ENCODE measurements at regions not wholly inside any gene's neighbourhood (a gene's known extent, or its start where the extent isn't known, plus 50 kb on each side); places are given as distances from the start of the nearest gene placed in this dataset.
"Not testable (repeated sequence)": the region's sequence is repeated elsewhere in the genome, so short reads cannot be mapped to it uniquely, and the experiment has no call there.

GRCh38 chr6:154602296-154602695, 91.8 kb upstream of the CNKSR3 start:
- DNase-seq (ENCODE audit: low spot score), result no peak

- no peak for DNase-seq (ENCODE audit: low spot score)
These were observed 92.2 kb upstream of the CNKSR3 start for GRCh38 chr6:154602708-154603107.

- no peak for DNase-seq (ENCODE audit: low spot score)
These were observed 93.6 kb upstream of the CNKSR3 start for GRCh38 chr6:154604119-154604518.

- no peak for DNase-seq (ENCODE audit: low spot score)
These were observed 94.8 kb upstream of the CNKSR3 start for GRCh38 chr6:154605178-154605881.

- DNase-seq (ENCODE audit: low spot score), result no peak
These were observed 95.4 kb upstream of the CNKSR3 start for GRCh38 chr6:154605882-154606370.

GRCh38 chr6:154606457-154606856, 96.0 kb upstream of the CNKSR3 start:
- no peak for DNase-seq (ENCODE audit: low spot score)

GRCh38 chr6:154606860-154607259, 96.4 kb upstream of the CNKSR3 start:
- DNase-seq (ENCODE audit: low spot score), result no peak

- no peak for DNase-seq (ENCODE audit: low spot score)
These were observed 100.8 kb upstream of the CNKSR3 start for GRCh38 chr6:154611241-154611640.

- DNase-seq (ENCODE audit: low spot score), result no peak
These were observed 101.4 kb upstream of the CNKSR3 start for GRCh38 chr6:154611847-154612246.

- no peak for DNase-seq (ENCODE audit: low spot score)
These were observed 102.7 kb upstream of the CNKSR3 start for GRCh38 chr6:154613137-154613676.

- no peak for DNase-seq (ENCODE audit: low spot score)
These were observed 103.6 kb upstream of the CNKSR3 start for GRCh38 chr6:154614101-154614500.

- no peak for DNase-seq (ENCODE audit: low spot score)
These were observed 104.2 kb upstream of the CNKSR3 start for GRCh38 chr6:154614641-154615040.

GRCh38 chr6:154615483-154616025, 105.1 kb upstream of the CNKSR3 start:
- DNase-seq (ENCODE audit: low spot score), result no peak

- no peak for DNase-seq (ENCODE audit: low spot score)
These were observed 106.7 kb upstream of the CNKSR3 start for GRCh38 chr6:154617175-154617574.

- DNase-seq (ENCODE audit: low spot score), result no peak
These were observed 108.7 kb upstream of the CNKSR3 start for GRCh38 chr6:154619146-154619545.

GRCh38 chr6:154621686-154622085, 111.2 kb upstream of the CNKSR3 start:
- no peak for DNase-seq (ENCODE audit: low spot score)

- DNase-seq (ENCODE audit: low spot score), result no peak
These were observed 110.4 kb upstream of the SCAF8 start for GRCh38 chr6:154622618-154623336.

- no peak for DNase-seq (ENCODE audit: low spot score)
These were observed 109.8 kb upstream of the SCAF8 start for GRCh38 chr6:154623391-154623790.

GRCh38 chr6:154624038-154624599, 109.1 kb upstream of the SCAF8 start:
- DNase-seq (ENCODE audit: low spot score), result no peak

- not testable (repeated sequence) for DNase-seq (ENCODE audit: low spot score)
These were observed 108.5 kb upstream of the SCAF8 start for GRCh38 chr6:154624727-154625126.

GRCh38 chr6:154625721-154626120, 107.5 kb upstream of the SCAF8 start:
- no peak for DNase-seq (ENCODE audit: low spot score)

- no peak for DNase-seq (ENCODE audit: low spot score)
These were observed 104.1 kb upstream of the SCAF8 start for GRCh38 chr6:154629127-154629526.

GRCh38 chr6:154632119-154632518, 101.1 kb upstream of the SCAF8 start:
- no peak for DNase-seq (ENCODE audit: low spot score)

Measured in cerebellar cortex (tissue), 1 donor.